ENCODE measurements at regions not wholly inside any gene's neighbourhood (a gene's known extent, or its start where the extent isn't known, plus 50 kb on each side); places are given as distances from the start of the nearest gene placed in this dataset.

DNA sequence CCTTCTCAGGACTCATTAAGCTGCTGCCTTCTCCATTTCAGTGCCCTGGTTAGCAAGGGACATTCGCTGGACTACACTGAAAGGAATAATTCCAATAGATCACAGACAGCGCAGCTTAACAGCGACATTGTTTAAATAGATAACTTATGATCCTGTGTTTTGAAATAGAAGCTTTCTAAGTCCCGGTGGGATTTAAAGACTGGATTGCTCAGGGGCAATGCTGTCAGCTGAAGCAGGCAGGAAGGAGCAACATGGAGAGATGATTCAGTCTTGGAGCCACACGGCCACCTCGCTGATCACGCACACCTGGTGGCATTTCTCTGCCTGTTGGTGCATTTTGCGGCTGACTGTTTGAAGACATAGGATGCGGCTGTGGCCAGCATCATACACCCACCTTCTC lies 292.0 kb downstream of the FOXL1 start:
- TF ChIP-seq ZNF274 (IDR thresholded peaks at IDR 0.05; ENCODE audit: low read depth, low read length) = no peak
- no peak for TF ChIP-seq YY1 (IDR thresholded peaks at IDR 0.05; ENCODE audit: insufficient read depth, insufficient read length)
- TF ChIP-seq SUZ12 (IDR thresholded peaks at IDR 0.05; ENCODE audit: extremely low read depth, insufficient read depth, insufficient read length) = no peak
